Ammon's horn (tissue), 1 donor: ENCODE measurements at regions not wholly inside any gene's neighbourhood (a gene's known extent, or its start where the extent isn't known, plus 50 kb on each side); places are given as distances from the start of the nearest gene placed in this dataset.
"Not testable (repeated sequence)": the region's sequence is repeated elsewhere in the genome, so short reads cannot be mapped to it uniquely, and the experiment has no call there.

Source experiments
- DNase-seq: peaks from one replicate; pipeline ENCODE4 v3.0.0-alpha.2; 2016; ENCODE audit warnings: low spot score

- no peak for DNase-seq
Measured at GRCh38 chr10:43931308-43931930, 282.7 kb upstream of the ZNF32 start.

- DNase-seq, result no peak
Measured at GRCh38 chr10:43930777-43931176, 282.1 kb upstream of the ZNF32 start.

- no peak for DNase-seq
Measured at GRCh38 chr10:43930243-43930642, 281.6 kb upstream of the ZNF32 start.

- no peak for DNase-seq
Measured at GRCh38 chr10:43929122-43929521, 280.4 kb upstream of the ZNF32 start.

- no peak for DNase-seq
Measured at GRCh38 chr10:43928425-43928968, 279.8 kb upstream of the ZNF32 start.

- DNase-seq, result no peak
Measured at GRCh38 chr10:43926875-43927406, 278.3 kb upstream of the ZNF32 start.

GRCh38 chr10:43926371-43926770 lies 277.7 kb upstream of the ZNF32 start:
- no peak for DNase-seq

- DNase-seq, result no peak
Measured at GRCh38 chr10:43925793-43926192, 277.1 kb upstream of the ZNF32 start.

GRCh38 chr10:43923328-43923727 lies 274.6 kb upstream of the ZNF32 start:
- no peak for DNase-seq

GRCh38 chr10:43922335-43923280 lies 273.9 kb upstream of the ZNF32 start:
- no peak for DNase-seq

- DNase-seq, result no peak
Measured at GRCh38 chr10:43921881-43922280, 273.2 kb upstream of the ZNF32 start.

- no peak for DNase-seq
Measured at GRCh38 chr10:43921478-43921877, 272.8 kb upstream of the ZNF32 start.

GRCh38 chr10:43920236-43920758 lies 271.6 kb upstream of the ZNF32 start:
- DNase-seq, result not testable (repeated sequence)

GRCh38 chr10:43913676-43914235 lies 265.1 kb upstream of the ZNF32 start:
- no peak for DNase-seq

- DNase-seq, result no peak
Measured at GRCh38 chr10:43912469-43912868, 263.8 kb upstream of the ZNF32 start.

GRCh38 chr10:43906490-43906889 lies 257.8 kb upstream of the ZNF32 start:
- no peak for DNase-seq

GRCh38 chr10:43905512-43906236 lies 257.0 kb upstream of the ZNF32 start:
- no peak for DNase-seq

- DNase-seq, result peak; percentile 11
Measured at GRCh38 chr10:43904844-43905243, 256.2 kb upstream of the ZNF32 start.

- DNase-seq, result no peak
Measured at GRCh38 chr10:43904301-43904700, 255.6 kb upstream of the ZNF32 start.

GRCh38 chr10:43903451-43903850 lies 254.8 kb upstream of the ZNF32 start:
- no peak for DNase-seq

- no peak for DNase-seq
Measured at GRCh38 chr10:43902842-43903241, 254.2 kb upstream of the ZNF32 start.
